ENCODE measurements at regions not wholly inside any gene's neighbourhood (a gene's known extent, or its start where the extent isn't known, plus 50 kb on each side); places are given as distances from the start of the nearest gene placed in this dataset.
"Not testable (repeated sequence)": the region's sequence is repeated elsewhere in the genome, so short reads cannot be mapped to it uniquely, and the experiment has no call there.

GRCh38 chr5:74388411-74388810, 252.1 kb downstream of the ENC1 start:
- TF ChIP-seq POLR2A (IDR thresholded peaks at IDR 0.05; ENCODE audit: control extremely low read depth in 1 of 2, low read depth in 2 of 2, low read length in 2 of 2); CTCF (IDR thresholded peaks at IDR 0.05; ENCODE audit: control extremely low read depth in 1 of 3, insufficient read depth in 1 of 3, low read depth in 1 of 3, low read length in 3 of 3); EZH2 (IDR thresholded peaks at IDR 0.05; ENCODE audit: low read depth, low read length, severe bottlenecking): not testable (repeated sequence)
